ENCODE measurements at regions not wholly inside any gene's neighbourhood (a gene's known extent, or its start where the extent isn't known, plus 50 kb on each side); places are given as distances from the start of the nearest gene placed in this dataset.

DNA sequence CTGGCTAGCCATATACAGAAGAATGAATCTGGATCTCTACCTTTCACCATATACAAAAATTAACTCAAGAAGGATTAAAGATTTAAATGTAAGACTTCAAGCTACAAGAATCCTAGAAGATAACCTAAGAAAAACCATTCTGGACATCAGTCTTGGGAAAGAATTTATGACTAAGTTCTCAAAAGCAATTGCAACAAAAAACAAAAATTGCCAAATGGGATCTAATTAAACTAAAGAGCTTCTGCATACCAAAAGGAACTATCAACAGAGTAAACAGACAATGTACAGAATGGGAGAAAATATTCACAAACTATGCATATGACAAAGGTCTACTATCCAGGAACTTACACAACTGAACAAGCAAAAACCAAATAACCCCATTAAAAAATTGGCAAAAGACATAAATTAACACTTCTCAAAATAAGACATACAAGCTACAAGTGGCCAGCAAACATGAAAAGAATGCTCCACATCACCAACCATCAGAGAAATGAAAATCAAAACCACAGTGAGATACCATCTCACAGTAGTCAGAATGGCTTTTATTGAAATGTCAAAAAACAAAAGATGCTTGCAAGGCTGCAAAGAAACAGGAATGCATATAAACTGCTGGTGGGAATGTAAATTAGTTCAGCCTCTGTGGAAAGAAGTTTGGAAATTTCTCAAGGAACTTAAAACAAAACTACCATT, 66.8 kb upstream of the RSPO3 start:
- TF ChIP-seq CTCF (IDR thresholded peaks at IDR 0.05; ENCODE audit: low read length), result no peak
- TF ChIP-seq EZH2phosphoT487 (IDR thresholded peaks at IDR 0.05; ENCODE audit: low read length), result no peak
